ENCODE measurements at regions not wholly inside any gene's neighbourhood (a gene's known extent, or its start where the extent isn't known, plus 50 kb on each side); places are given as distances from the start of the nearest gene placed in this dataset.

GRCh38 chr6:85000001-85000400 lies 235.6 kb upstream of the TBX18 start:
- TF ChIP-seq REST (IDR thresholded peaks at IDR 0.05; ENCODE audit: low read depth) (no peak), MAX (IDR thresholded peaks at IDR 0.05) (no peak), EP300 (IDR thresholded peaks at IDR 0.05; ENCODE audit: borderline replicate concordance) (no peak), CEBPB (IDR thresholded peaks at IDR 0.05) (no peak), RAD21 (IDR thresholded peaks at IDR 0.05; ENCODE audit: low read depth) (no peak), YY1 (IDR thresholded peaks at IDR 0.05; ENCODE audit: low read depth) (no peak), TEAD4 (IDR thresholded peaks at IDR 0.05) (no peak), CREB1 (IDR thresholded peaks at IDR 0.05; ENCODE audit: low read depth) (no peak), FOXM1 (IDR thresholded peaks at IDR 0.05; ENCODE audit: borderline replicate concordance, low read depth) (no peak), EGR1 (IDR thresholded peaks at IDR 0.05) (no peak), TAF1 (IDR thresholded peaks at IDR 0.05; ENCODE audit: low read depth) (no peak), USF1 (IDR thresholded peaks at IDR 0.05) (no peak)

Measured in Ishikawa (cell line).